Stimulated activated CD8-positive, alpha-beta memory T cell treated with anti-CD3 and anti-CD28 coated beads, Interleukin-15, amount 100 ng/mL, for 48 hours (primary cell): ENCODE measurements at regions not wholly inside any gene's neighbourhood (a gene's known extent, or its start where the extent isn't known, plus 50 kb on each side); places are given as distances from the start of the nearest gene placed in this dataset.
"Not testable (repeated sequence)": the region's sequence is repeated elsewhere in the genome, so short reads cannot be mapped to it uniquely, and the experiment has no call there.

ENCODE experiments used
- DNase-seq, 2 donors: peaks; one replicate each; pipeline ENCODE4 v3.0.0-alpha.2; 2020; ENCODE audit warnings: low read depth in 2 of 2

GRCh38 chr3:18127174-18127858 lies 297.8 kb downstream of the SATB1 start:
- DNase-seq = no peak

- no peak for DNase-seq
Observed at GRCh38 chr3:18126772-18127171, 298.4 kb downstream of the SATB1 start.

GRCh38 chr3:18124501-18124900 lies 300.6 kb downstream of the SATB1 start:
- no peak for DNase-seq

GRCh38 chr3:18122264-18122663 lies 302.9 kb downstream of the SATB1 start:
- no peak for DNase-seq

GRCh38 chr3:18121020-18121419 lies 304.1 kb downstream of the SATB1 start:
- no peak for DNase-seq

GRCh38 chr3:18119866-18120265 lies 305.3 kb downstream of the SATB1 start:
- DNase-seq = no peak

GRCh38 chr3:18114894-18115293 lies 310.2 kb downstream of the SATB1 start:
- no peak for DNase-seq

- DNase-seq = no peak
Observed at GRCh38 chr3:18113417-18113816, 311.7 kb downstream of the SATB1 start.

GRCh38 chr3:18112674-18113375 lies 312.3 kb downstream of the SATB1 start:
- DNase-seq = no peak

GRCh38 chr3:18111796-18112232 lies 313.3 kb downstream of the SATB1 start:
- DNase-seq = no peak

- no peak for DNase-seq
Observed at GRCh38 chr3:18103591-18103990, 321.5 kb downstream of the SATB1 start.

GRCh38 chr3:18100121-18100520 lies 325.0 kb downstream of the SATB1 start:
- no peak for DNase-seq

GRCh38 chr3:18099611-18100010 lies 325.5 kb downstream of the SATB1 start:
- DNase-seq = no peak

- peak; percentile 53 to 64 for DNase-seq
Observed at GRCh38 chr3:18098960-18099587, 326.1 kb downstream of the SATB1 start.

GRCh38 chr3:18097989-18098388 lies 327.1 kb downstream of the SATB1 start:
- no peak for DNase-seq

GRCh38 chr3:18097473-18097872 lies 327.7 kb downstream of the SATB1 start:
- no peak for DNase-seq

GRCh38 chr3:18092726-18093125 lies 332.4 kb downstream of the SATB1 start:
- no peak for DNase-seq

GRCh38 chr3:18090377-18090776 lies 334.8 kb downstream of the SATB1 start:
- no peak for DNase-seq

GRCh38 chr3:18087988-18088387 lies 337.2 kb downstream of the SATB1 start:
- no peak for DNase-seq

GRCh38 chr3:18086760-18087159 lies 338.4 kb downstream of the SATB1 start:
- no peak for DNase-seq

- no peak for DNase-seq
Observed at GRCh38 chr3:18086078-18086477, 339.1 kb downstream of the SATB1 start.

- DNase-seq = no peak
Observed at GRCh38 chr3:18085429-18085828, 339.7 kb downstream of the SATB1 start.

GRCh38 chr3:18083273-18083590 lies 340.8 kb upstream of the TBC1D5 start:
- DNase-seq = not testable (repeated sequence)
